H1 (cell line): ENCODE measurements at regions not wholly inside any gene's neighbourhood (a gene's known extent, or its start where the extent isn't known, plus 50 kb on each side); places are given as distances from the start of the nearest gene placed in this dataset.

Experiments used
- CHD1 ChIP-seq: IDR thresholded peaks from 2 replicates; pipeline ENCODE4 v1.6.1; 2012; ENCODE audit warnings: low read depth, low read length, improper control_type of control experiment
- EGR1 ChIP-seq: IDR thresholded peaks from 2 replicates; pipeline ENCODE4 v1.6.1; 2011; ENCODE audit warnings: low read depth, low read length, borderline replicate concordance
- EP300 ChIP-seq, 2 experiments: IDR thresholded peaks; 1 replicate in 1 of 2; 2 replicates in 1 of 2; pipeline ENCODE4 v1.6.1; 2011 to 2012; ENCODE audit warnings: low read depth in 2 of 2, low read length in 2 of 2, mild to moderate bottlenecking in 2 of 2, borderline replicate concordance in 1 of 2, inconsistent platforms in 1 of 2, moderate library complexity in 1 of 2
- EZH2 ChIP-seq: fragments of 200-600 bp; sonication (generic); IDR thresholded peaks from 2 replicates; pipeline ENCODE4 v1.7.1; 2012; ENCODE audit warnings: low read depth, mild to moderate bottlenecking, moderate library complexity, low read length, inconsistent platforms; ENCODE audit not compliant: severe bottlenecking
- JUN ChIP-seq: IDR thresholded peaks from 2 replicates; pipeline ENCODE4 v1.6.1; 2011; ENCODE audit warnings: low read depth, mild to moderate bottlenecking, improper control_type of control experiment, low read length
- TCF12 ChIP-seq: IDR thresholded peaks from 2 replicates; pipeline ENCODE4 v1.6.1; 2011; ENCODE audit warnings: low read depth, mild to moderate bottlenecking, low read length

GRCh38 chr1:118481126-118481525 is 296.1 kb upstream of the SPAG17 start:
- TF ChIP-seq CHD1 (no peak), EP300 (IDR thresholded peaks at IDR 0.05; ENCODE audit: borderline replicate concordance in 1 of 2, low read depth in 2 of 2, low read length in 2 of 2) (no peak), TCF12 (no peak), EGR1 (no peak), EZH2 (no peak), JUN (no peak)
